Tibial nerve (tissue), 4 donors: ENCODE measurements at regions not wholly inside any gene's neighbourhood (a gene's known extent, or its start where the extent isn't known, plus 50 kb on each side); places are given as distances from the start of the nearest gene placed in this dataset.

Experiments used
- EP300 ChIP-seq, 2 donors: sonication (generic); formaldehyde crosslinking; IDR thresholded peaks; one replicate each; pipeline ENCODE4 v1.6.1; 2017; ENCODE audit warnings: antibody characterized with exemption in 2 of 2, mild to moderate bottlenecking in 1 of 2
- POLR2A ChIP-seq, 2 donors: fragments of 450-650 bp; IDR thresholded peaks; one replicate each; pipeline ENCODE4 v1.6.1; 2017; ENCODE audit warnings: antibody characterized with exemption in 2 of 2, mild to moderate bottlenecking in 2 of 2, moderate library complexity in 2 of 2
- TF ChIP-seq, protein P1 (sequence below), 5 experiments: fragments of 200-600 bp in 3 of 5; fragments of 450-650 bp in 2 of 5; sonication (generic) in 3 of 5; IDR thresholded peaks; one replicate each; pipeline ENCODE4 v1.5.1; 2016 to 2019; ENCODE audit warnings: antibody characterized with exemption in 5 of 5, mild to moderate bottlenecking in 3 of 5, moderate library complexity in 2 of 5

DNA sequence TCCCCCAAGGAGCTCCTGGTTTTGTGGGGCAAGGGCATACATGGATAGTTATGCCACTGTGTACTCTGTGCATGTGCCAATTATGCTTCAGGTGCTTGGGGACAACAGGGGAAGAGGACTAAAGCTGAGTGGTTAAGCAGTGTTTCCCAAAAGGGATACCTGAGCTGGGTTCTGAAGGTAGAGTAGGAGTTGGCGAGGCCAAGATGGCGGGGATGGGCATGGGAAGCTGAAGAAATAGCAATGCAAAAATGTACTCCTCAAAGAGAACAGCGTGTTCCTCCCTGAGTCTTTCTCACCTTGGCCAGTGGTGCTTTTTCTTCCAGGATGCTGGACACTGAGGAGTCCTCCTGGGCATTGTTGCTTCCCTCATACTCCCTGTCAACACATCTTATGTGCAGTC is 90.0 kb upstream of the LARGE1 start:
- TF ChIP-seq EP300 (IDR thresholded peaks at IDR 0.05) (no peak), POLR2A (IDR thresholded peaks at IDR 0.05) (no peak)
- TF ChIP-seq, protein P1, sequence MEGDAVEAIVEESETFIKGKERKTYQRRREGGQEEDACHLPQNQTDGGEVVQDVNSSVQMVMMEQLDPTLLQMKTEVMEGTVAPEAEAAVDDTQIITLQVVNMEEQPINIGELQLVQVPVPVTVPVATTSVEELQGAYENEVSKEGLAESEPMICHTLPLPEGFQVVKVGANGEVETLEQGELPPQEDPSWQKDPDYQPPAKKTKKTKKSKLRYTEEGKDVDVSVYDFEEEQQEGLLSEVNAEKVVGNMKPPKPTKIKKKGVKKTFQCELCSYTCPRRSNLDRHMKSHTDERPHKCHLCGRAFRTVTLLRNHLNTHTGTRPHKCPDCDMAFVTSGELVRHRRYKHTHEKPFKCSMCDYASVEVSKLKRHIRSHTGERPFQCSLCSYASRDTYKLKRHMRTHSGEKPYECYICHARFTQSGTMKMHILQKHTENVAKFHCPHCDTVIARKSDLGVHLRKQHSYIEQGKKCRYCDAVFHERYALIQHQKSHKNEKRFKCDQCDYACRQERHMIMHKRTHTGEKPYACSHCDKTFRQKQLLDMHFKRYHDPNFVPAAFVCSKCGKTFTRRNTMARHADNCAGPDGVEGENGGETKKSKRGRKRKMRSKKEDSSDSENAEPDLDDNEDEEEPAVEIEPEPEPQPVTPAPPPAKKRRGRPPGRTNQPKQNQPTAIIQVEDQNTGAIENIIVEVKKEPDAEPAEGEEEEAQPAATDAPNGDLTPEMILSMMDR (IDR thresholded peaks at IDR 0.05): no peak
